HK-2 (cell line): ENCODE measurements at regions not wholly inside any gene's neighbourhood (a gene's known extent, or its start where the extent isn't known, plus 50 kb on each side); places are given as distances from the start of the nearest gene placed in this dataset.
"Not testable (repeated sequence)": the region's sequence is repeated elsewhere in the genome, so short reads cannot be mapped to it uniquely, and the experiment has no call there.

Source experiments
- DNase-seq: peaks from one replicate; pipeline ENCODE4 v3.0.0-alpha.2; 2018; ENCODE audit not compliant: unreplicated experiment

DNA sequence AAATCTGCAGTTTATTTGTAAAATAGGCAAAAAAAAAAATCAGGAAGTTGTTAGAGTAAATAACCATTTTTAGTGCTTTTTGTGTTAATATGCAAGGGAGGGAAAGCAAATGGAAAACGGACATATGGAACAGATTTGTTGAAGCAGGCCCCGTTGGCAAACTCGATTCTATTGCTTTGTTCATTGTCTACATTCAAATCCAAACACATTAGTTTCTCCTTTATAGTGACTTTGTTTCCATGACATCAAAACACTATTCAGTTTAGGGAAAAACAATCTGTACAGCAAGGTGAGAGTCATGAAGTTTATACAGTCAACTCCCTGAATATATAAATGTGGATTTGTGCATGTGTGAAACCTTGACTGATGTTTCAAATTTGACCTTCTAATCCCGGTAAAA, 142.2 kb downstream of the FAM47A start:
- DNase-seq, result no peak

DNA sequence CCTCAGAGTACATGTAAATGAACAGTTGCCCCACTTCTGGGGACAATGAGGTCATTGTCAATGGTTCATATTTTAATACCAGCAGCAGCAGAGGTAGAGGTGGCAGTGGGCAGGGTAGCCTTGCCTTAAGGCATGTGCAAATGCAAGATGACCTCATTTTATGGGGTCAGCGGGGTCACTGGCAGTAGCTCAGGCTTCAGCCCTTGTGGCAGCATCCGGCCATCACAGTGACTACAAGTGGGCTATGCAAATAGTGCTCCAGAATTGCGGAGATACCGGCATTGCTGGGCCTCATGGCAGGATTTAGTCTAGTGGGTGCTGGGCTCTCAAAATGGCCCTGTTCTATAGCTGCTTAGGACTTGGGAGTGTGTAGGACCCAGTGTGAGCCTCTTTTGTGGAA, 144.7 kb downstream of the FAM47A start:
- DNase-seq, result no peak

DNA sequence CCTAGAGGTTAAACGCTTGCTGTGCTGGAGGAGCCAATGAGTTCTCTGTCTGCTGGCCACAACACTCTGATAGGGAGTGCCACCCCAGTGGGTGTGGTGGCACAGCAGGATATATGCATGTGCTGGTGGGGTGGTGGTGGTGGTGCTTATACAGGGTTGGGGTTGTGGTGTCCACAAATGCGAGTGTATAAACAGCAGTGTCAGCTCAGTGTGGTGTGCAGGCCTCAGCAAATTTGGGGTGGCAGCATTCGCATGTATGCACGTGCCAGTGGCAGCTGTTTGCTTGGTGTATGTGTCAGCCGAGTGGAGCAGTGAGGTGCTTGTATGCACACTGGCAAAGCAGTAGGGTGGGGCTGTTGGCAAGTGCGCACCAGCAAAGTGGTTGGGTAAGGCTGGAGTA, 157.4 kb downstream of the FAM47A start:
- no peak for DNase-seq

DNA sequence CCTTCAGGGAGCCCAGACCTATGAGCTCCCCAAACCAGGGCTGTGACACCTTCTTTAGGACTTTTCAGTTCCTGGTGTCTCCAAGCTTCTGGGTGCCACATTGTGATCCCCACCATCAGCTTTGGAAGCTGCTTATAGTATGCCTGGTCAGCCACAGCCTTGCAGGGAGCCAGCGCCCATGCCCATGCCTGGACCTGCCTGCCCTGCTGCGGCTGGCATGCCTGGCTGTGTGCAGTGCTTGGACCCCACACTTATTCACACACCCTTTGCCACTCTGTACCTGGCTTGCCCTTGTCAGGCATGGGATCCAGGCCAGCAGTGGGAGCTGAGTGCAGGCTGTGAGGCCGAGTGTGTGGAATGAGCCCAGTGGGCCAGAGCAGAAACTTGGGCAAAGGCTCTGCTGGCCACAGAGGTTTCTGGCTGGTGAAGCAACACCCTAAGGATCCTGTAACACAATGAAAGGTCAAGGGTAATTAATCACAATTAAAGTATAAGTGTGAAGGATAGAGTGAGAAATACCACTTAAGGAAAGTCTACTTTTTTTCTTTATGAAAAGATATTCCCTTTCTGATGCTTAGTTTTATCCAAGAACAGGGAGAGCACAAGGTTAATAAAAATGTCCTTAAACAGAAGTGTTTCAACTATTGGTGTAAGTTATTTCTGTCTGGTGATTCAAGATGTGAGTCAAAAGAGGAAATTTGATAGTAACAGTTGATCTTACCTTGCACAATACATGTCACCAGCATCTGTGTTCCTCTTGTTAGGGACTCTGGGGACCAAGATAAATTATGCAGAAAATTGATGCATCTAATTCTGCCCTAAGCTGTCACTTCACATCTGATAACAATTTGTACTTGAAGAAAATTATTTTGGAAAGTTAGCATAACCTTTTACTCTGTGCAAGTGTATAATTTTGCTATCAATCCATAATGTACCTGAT, 161.8 kb downstream of the FAM47A start:
- no peak for DNase-seq

DNA sequence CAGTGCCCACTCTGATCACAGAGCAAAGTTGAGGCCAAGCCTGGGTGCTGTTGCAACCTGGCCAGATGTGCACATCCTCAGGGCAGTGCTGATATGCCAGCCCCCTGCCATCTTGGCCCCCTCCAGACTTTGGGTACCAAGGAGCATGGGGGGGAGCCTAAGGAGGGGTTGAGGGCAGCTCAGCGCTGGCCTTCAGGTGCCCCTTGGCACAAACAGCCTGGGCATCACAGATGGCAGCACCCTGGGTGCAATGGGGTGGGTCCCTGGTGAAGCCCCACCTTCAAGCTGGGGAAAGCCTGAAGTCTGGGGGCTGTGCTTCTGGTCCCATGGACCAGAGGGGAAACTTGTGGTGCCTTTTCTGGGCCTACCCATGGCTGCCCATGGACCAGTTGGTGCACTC, 163.0 kb downstream of the FAM47A start:
- no peak for DNase-seq

DNA sequence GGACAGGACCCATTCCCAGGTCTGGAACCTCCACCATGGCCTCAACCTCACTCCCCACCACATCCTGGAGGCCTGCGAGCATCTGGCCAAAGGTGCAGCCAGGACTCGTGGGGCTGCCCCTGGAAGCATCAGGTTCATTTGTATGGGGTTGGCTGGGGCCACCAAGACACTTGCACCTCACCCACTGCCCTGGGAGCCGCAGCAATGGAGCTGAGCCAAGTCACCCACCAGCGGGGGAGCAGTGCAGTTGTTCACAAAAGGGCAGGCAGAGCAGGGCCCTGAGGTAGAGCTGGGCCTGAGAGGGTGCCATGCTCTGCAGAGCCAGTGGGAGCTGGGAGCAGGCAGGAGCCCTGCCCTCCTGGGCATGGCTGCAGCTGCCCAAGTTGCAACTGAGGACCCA, 163.5 kb downstream of the FAM47A start:
- no peak for DNase-seq

DNA sequence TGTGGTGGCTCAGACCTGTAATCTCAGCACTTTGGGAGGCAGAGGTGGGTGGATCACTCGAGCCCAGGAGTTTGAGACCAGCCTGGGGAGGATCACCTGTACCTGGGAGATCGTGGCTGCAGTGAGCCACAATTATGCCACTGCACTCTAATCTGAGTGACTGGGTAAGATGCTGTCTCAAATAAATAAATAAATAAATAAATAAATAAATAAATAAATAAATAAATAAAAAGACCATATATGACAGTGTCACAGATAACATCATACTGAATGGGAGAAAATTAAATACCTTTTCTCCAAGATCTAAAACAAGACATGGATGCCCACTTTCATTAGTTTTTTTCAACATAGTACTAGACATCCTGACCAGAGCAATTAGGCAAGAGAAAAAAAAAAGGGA, 182.8 kb downstream of the FAM47A start:
- no peak for DNase-seq

DNA sequence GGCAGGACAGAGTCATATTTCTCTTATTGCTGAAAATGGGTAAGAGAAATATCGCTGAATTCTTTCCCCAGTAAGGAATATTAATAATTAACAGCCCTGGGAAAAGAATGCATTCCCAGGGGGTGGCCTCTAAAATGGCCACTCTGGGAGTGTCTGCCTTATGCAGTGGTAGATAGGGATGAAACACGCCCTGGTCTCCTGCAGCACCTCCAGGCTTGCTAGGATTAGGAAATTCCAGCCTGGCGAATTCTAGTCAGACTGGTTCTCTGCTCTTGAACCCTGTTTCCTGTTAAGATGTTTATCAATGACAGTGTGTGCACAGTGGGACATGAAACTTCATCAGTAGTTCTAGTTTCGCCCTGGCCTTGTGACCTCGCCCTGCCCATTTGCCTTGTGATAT, 205.9 kb downstream of the FAM47A start:
- not testable (repeated sequence) for DNase-seq

DNA sequence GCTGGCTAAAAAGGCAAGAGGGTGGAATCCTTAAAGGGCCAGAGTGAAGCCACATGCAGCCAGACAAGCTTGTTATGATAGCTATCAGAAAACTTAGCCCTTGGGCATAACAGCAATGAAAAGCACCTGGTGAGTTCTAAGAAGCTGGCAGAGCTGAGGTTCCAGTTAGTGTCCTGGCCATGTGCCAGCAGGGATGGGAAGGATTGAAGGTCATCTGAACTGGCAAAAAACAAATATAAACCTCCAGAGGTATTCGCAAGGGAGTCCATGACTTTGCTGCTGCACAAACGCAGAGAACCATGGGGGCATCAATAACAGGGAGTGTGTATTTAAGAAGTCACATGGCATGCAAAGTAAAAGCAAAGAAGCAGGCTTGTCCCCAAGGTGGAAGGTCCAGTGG, 208.9 kb downstream of the FAM47A start:
- no peak for DNase-seq

DNA sequence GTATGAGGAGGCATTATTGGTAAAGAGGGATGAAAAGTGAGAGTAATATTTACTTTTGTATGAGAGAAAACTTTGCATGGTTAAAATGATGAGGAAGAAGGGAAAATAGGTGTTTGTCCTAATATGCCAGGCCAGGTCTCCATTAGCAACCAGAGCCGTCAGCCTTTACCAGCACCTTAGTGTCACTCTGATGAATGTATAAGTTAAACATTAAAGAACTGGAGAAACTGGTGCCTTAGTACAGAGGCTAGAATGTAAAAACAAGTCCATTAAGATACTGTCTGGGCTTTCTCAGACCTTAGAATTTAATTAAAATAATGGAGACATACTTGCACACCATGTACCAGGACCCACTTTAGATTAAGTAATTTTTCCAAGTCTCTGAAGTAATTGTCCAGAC, 222.3 kb downstream of the FAM47A start:
- DNase-seq, result no peak

DNA sequence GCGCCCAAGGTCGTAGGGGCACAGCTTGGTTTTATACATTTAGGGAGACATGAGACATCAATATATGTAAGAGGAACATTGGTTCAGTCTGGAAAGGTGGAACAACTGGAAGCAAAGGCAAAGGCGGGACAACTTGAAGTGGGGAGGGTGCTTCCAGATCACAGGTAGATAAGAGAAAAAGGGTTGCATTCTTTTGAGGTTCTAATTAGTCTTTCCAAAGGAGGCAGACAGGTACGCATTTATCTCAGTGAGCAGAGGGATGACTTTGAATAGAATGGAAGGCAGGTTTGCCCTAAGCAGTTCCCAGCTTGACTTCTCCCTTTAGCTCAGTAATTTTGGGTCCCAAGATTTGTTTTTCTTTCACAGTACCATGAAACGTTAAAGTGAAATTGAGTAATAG, 223.2 kb downstream of the FAM47A start:
- no peak for DNase-seq

DNA sequence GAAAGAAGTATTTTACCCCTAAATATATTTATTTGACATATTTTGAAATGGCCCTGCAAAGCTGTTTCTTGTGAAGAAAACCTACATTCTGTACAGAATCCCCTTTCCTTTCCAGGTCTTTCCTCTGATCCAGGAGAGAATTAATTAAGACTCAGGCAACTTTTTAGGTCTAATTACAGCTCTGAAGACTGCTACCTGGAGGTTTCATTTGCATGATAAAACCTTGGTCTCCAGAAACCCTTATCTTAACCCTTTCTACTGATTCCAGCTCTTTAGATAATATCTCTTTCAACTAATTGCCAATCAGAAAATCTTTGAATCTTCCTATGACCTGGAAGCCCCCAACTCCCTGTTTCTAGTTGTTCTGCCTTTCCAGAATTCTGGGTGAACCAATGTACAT, 224.0 kb downstream of the FAM47A start:
- DNase-seq, result no peak

DNA sequence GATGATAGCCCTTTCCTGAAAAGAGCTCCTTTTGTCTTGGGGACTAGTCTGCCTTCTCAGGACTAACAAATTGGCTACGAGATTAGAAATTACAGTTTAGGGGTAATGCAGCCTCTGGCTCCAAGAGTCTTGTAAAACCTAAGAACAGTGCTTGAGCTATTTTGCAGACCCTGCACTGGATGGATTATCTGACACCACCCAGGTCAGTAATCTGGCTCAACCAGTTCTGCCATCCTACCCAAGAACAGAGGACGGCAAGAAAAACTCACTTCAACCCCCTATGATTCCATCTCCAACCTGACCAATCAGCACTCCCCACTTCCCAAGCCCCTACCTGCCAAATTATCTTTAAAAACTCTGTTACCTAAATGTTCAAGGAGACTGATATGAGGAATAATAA, 225.1 kb downstream of the FAM47A start:
- no peak for DNase-seq

DNA sequence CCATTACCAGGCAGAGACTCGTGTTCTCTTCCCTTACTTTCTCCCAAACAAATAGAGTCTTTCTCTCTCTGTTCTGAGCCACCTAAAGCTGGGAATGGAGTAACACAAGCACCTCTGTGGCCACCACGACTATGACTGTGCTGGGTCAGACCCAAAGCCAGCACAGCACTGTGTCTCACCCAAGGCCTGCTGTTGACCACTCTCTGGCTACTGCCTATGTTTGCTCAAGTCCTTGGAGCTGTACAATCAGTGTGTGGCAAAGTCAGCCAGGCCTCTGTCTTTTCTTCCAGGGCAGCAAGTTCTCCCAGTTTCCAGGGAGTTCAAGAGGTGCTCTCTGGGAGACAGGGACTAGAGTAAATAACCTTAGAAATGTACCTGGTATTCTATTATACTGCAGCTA, 239.4 kb downstream of the FAM47A start:
- DNase-seq, result no peak

DNA sequence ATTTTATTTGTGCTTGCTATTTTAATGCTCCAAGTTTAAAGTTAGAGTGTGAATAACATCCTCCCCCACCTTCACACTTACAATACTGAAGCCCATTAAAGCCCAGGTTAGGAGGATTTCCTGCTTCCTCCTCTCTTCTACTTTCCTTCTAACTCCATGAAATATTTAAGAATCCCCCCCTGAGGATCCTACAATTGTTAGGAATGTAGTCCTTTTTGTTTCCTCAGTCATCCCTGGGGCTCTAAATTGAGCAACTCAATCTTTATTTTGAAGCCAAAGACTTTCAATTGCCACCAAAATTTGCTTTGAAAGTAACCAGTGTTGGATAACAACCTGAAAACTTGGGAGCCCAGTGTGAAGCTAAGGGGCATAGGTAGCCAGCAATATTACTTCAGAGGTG, 276.9 kb downstream of the FAM47A start:
- DNase-seq, result no peak

DNA sequence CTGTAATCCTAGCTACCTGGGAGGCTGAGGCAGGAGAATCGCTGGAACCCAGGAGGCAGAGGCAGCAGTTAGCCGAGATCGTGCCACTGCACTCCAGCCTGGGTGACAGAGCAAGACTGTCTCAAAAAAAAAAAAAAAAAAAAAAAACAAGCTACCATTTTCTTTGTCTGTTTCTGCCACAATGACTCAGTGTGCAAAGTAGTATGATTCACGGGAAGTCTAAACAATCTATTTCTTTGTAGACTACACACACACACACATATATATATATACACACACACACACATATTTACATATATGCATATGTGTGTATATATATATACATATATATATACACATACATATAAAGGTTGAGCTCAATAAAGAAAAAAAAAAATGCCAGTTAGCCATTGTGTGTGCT, 280.0 kb downstream of the FAM47A start:
- not testable (repeated sequence) for DNase-seq

DNA sequence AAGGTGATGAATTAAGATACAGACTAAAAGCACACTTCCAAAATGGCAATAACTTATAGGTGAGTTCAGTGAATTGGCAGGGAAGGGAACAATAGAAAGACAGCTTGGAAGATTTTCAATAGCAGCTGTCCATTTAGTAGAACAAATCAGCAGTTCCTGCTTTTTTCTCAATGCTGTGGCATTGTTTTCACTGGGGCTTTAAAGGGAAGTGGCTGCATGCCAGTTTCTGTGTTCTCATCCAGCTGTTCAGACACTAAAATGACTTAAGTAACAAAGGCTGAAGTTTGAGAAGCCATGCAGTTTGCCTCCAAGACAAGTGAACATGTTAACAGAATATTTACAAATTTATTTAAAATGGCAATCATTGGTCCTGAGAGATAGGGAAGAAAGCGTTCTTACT, 291.9 kb downstream of the FAM47A start:
- DNase-seq, result no peak

DNA sequence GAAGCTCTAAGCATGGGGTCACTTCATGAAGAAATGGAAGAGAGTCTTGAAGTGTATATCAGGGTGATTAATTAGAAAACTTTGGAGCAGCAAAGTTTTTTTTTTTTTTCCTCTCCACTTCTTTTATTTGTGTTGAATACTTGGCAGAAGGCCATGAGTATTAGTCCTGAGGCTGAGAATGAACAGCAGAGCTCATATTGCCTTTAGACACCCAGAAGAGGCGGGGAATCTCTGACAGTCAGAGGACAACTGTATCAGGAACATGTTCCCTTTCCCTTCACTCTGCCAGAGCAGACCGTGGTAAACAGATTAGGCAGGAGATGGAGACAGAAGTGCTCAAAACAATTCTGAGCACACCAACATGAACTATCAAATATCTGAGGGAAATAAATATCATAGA, 300.9 kb downstream of the FAM47A start:
- DNase-seq, result no peak

DNA sequence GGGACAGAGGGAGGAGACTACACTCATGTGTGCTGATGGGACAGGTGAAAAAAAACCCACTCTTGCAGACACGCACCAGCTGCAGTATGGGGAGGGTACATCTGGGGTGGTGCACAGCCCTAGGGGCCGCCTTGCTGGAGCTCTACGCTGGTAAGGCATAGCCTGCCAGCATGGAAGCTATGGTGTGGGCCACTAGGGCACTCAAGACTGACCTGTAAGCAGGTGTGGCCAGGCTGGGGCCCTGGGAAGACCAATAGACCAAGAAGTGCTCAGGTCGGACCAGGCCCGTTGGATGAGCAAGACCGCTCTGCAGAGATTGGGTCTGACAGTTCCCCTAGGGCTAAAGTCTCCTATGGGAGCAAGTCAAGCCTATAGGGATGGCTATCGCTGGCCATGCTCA, 314.8 kb downstream of the FAM47A start:
- DNase-seq, result no peak

DNA sequence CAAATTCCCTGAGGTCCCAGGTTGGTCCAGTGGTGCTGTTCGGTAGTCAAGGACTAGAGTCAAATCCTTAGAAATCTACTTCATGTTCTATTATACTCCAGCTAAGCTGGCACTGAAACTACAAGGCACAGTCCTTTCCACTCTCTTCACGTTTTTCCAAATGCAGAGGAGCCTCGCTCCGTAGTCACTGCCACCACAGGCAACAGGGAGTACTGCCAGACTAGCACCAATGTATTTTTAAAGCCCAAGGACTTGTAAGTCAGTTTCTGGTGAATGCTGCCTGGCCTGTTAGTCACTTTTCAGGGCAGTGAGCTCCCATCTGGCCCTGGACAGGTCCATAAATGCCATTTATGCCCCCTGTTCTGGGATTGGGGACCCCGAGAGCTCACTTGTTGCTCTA, 323.5 kb downstream of the FAM47A start:
- no peak for DNase-seq

DNA sequence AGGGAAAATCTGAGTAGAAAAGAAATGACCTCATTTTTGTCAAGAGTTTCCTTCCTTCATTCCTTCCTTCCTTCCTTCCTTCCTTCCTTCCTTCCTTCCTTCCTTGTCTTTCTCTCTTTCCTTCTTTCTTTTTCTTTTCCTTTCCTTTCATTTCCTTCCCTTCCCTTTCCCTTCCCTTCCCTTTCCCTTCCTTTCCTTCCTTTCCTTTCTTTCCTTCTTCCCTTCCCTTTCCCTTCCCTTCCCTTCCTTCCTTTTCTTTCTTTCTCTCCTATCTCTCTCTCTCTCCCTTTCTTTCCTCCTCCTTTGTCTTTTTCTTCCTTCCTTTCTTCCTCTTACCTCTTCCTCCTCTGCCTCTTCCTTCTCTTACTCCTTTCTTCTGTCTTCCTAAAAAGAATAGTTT, 347.6 kb downstream of the FAM47A start:
- no peak for DNase-seq

DNA sequence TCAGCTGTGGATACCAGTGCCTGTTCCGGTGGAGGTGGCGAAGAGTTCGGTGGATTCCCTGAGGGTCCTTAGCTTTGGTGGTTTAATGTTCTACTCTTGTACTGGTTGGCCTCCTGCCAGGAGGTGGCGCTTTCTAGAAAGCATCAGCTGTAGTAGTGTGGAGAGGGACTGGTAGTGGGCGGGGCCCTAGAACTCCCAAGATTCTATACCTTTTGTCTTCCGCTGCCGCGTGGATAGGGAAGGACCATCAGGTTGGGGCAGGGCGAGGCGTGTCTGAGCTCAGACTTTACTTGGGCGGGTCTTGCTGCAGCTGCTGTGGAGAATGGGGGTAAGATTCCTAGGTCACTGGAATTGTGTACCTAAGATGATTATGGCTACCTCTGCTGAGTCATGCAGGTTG, 390.3 kb downstream of the FAM47A start:
- no peak for DNase-seq

DNA sequence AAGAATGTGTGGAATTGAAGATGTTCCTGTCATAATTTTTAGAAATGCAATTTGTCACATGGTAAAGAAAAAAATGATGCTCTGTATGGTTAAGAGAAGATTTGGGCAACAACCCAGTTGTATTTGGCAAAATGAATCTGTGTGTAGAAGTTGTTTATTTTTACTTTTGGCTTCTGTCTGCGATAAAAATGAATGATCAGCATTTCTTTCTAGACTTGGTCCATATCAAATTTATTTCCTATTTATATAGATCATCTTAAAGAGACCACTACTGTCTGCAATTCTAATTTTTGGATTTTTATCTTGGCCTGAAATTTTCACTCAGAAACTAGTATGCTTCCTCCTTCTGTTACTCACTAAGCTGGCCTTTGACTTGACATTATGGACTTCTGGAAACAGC, 396.9 kb downstream of the FAM47A start:
- no peak for DNase-seq
